Subcutaneous abdominal adipose tissue (tissue), 5 donors: ENCODE measurements at regions not wholly inside any gene's neighbourhood (a gene's known extent, or its start where the extent isn't known, plus 50 kb on each side); places are given as distances from the start of the nearest gene placed in this dataset.

Source experiments
- H3K27ac ChIP-seq: one replicate; pipeline ENCODE4 v1.7.0; 2013; ENCODE audit warnings: low read depth, mild to moderate bottlenecking, inconsistent platforms, low read length, moderate library complexity
- H3K27me3 ChIP-seq, 5 donors: one replicate each; pipeline ENCODE4 v1.7.0; 2013; ENCODE audit warnings: low read length in 5 of 5, inconsistent platforms in 1 of 5; ENCODE audit not compliant: control insufficient read depth in 5 of 5, insufficient read depth in 4 of 5
- H3K36me3 ChIP-seq, 5 donors: one replicate each; pipeline ENCODE4 v1.7.0; 2013; ENCODE audit warnings: low read length in 5 of 5; ENCODE audit not compliant: control insufficient read depth in 5 of 5, insufficient read depth in 5 of 5
- H3K4me1 ChIP-seq, 5 donors: one replicate each; pipeline ENCODE4 v1.7.0; 2013; ENCODE audit warnings: low read length in 5 of 5, mild to moderate bottlenecking in 3 of 5, moderate library complexity in 1 of 5; ENCODE audit not compliant: control insufficient read depth in 5 of 5, insufficient read depth in 5 of 5
- H3K4me3 ChIP-seq, 5 donors: one replicate each; pipeline ENCODE4 v1.7.0; 2013; ENCODE audit warnings: low read length in 5 of 5, low read depth in 1 of 5
- H3K9ac ChIP-seq, 5 donors: one replicate each; pipeline ENCODE4 v1.7.0; 2013; ENCODE audit warnings: low read length in 5 of 5, mild to moderate bottlenecking in 4 of 5, moderate library complexity in 3 of 5
- H3K9me3 ChIP-seq, 5 donors: one replicate each; pipeline ENCODE4 v1.7.0; 2013; ENCODE audit warnings: low read length in 5 of 5; ENCODE audit not compliant: control insufficient read depth in 5 of 5
- donor health status: healthy.
- donor health status: healthy.
- donor health status: healthy.
- donor health status: healthy.
- donor health status: healthy.

DNA sequence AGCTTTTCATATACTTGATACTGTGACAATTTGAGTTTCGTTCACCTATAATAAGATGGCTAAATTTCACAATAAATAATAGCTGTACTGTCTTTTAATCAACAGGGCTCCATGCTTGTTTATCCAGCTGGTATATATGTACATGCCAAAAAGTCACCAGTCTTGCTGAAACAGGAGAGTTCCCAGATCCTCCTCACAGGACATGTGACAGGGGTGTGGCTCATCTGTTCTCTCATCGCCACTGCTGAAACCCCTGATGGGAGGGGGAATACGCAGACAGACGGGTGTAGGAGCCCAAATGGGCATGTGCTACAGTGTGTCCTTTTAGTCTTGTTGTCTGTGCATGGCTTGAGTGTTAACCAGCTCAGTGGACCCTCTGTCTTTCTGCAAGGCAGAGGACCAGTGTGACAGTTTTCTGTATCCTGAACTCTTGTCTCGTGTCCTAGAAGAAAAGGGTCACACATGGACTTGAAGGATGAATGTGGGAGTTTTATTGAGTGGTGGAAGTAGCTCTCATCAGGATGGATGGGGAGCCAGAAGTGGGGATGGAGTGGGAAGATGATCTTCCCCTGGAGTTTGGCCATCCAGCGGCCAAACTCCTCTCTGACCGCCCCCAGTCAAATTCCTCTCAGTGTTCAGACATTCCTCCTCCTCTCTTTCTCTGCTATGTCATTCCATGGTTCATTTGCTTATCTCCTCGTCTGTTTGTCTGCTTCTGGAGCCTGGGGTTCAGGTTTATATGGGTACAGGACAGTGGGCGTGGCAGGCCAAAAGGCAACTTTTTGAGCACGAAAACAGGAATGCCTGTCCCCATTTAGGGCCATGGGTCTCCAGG is 113.1 kb upstream of the NECTIN3 start:
- no peaks in the 10 kb centered on the region for H3K36me3 ChIP-seq

DNA sequence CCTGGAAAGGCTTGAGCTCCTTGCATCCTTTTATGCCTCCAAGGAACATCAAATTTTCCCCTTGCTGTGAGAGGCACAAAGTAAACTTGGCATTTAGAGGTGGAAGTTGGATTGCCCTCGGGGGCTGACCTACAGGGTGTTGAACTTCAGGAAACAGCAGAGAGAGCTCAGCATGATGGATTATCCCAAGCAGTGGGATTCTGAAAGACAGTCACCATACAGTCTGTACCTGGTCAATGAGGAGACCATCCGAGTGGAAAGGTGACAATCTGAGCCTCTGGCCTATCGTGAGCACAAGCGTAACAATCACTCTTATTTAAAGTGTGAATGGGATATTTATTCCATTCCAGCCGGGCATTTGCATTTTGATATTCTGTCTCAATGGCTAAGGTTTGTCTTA is 105.6 kb upstream of the NECTIN3 start:
- peaks cover 0 to 18% (median 16%) of the 10 kb centered on the region in 5 donors for H3K9me3 ChIP-seq
- no peaks in the 10 kb centered on the region for H3K36me3 ChIP-seq
- H3K27me3 ChIP-seq, result no peaks in the 10 kb centered on the region
- no peaks in the 10 kb centered on the region for H3K4me1 ChIP-seq
- no peak overlapping the region for H3K9ac ChIP-seq
- no peak overlapping the region for H3K4me3 ChIP-seq
- no peak overlapping the region for H3K27ac ChIP-seq

More for the DNA sequence above, 113.1 kb upstream of the NECTIN3 start:
- no peaks in the 10 kb centered on the region for H3K9me3 ChIP-seq
- no peaks in the 10 kb centered on the region for H3K27me3 ChIP-seq
- H3K9ac ChIP-seq, result no peak overlapping the region
- no peaks in the 10 kb centered on the region for H3K4me1 ChIP-seq
- no peak overlapping the region for H3K4me3 ChIP-seq
- H3K27ac ChIP-seq, result no peak overlapping the region

DNA sequence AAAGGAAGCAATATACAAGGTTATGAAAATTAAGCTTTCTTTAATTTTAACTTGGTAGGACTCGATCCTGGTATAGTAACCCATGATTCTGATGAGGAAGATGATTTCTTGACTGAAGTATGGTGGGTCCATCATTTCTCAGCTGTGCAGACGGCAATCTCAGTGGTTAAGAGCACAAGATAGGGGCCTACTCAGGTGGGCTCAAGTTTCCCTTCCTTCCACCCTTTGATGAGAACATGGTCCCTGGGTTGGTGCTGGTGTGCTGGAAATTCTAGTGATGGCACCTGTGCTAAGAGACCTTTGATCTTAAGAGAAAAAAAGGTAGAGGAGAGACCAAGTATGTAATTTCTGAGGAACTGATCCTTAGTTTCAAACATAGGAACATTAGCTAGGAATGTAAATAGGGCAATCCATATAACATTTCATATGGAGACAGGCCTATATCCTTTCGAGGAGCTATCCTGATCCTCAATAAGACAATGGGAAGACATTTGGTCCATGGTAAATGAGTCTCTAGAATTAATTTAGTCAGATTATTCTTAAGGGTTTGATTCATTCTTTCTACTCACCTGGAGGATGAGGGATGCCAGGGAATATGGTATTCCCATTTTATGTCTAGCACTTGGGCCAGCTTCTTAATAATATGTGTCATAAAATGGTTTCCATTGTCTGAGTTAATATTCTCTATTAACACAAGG is 104.5 kb upstream of the NECTIN3 start:
- H3K27ac ChIP-seq, result no peak overlapping the region
- peaks cover 0 to 20% (median 16%) of the 10 kb centered on the region in 5 donors for H3K9me3 ChIP-seq

DNA sequence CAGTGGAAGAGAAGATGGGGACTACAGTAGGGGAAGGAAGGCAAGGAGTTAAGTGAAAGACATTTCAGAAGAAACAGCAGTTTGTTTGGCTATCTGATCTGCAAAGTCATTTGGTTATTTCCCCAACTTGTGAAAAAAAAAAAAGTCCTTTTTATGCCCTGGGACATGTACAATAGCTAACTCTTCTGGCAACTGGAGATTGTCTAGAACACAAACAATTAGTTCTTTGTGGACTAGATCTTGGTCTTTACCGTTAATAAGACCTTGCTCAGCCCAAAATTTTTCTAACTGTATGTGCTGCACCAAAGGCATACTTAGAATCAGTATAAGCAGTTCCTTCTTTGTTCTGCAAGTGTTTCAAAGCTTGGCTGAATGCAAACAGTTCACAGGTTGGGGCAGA is 103.5 kb upstream of the NECTIN3 start:
- peaks cover 0 to 20% (median 16%) of the 10 kb centered on the region in 5 donors for H3K9me3 ChIP-seq
- H3K27ac ChIP-seq, result no peak overlapping the region
- no peak overlapping the region for H3K9ac ChIP-seq
- H3K4me1 ChIP-seq, result no peaks in the 10 kb centered on the region
- H3K4me3 ChIP-seq, result no peak overlapping the region
- H3K27me3 ChIP-seq, result no peaks in the 10 kb centered on the region
- H3K36me3 ChIP-seq, result no peaks in the 10 kb centered on the region

More for the DNA sequence above, 104.5 kb upstream of the NECTIN3 start:
- no peaks in the 10 kb centered on the region for H3K4me1 ChIP-seq
- no peak overlapping the region for H3K4me3 ChIP-seq
- H3K36me3 ChIP-seq, result no peaks in the 10 kb centered on the region
- no peaks in the 10 kb centered on the region for H3K27me3 ChIP-seq
- H3K9ac ChIP-seq, result no peak overlapping the region

DNA sequence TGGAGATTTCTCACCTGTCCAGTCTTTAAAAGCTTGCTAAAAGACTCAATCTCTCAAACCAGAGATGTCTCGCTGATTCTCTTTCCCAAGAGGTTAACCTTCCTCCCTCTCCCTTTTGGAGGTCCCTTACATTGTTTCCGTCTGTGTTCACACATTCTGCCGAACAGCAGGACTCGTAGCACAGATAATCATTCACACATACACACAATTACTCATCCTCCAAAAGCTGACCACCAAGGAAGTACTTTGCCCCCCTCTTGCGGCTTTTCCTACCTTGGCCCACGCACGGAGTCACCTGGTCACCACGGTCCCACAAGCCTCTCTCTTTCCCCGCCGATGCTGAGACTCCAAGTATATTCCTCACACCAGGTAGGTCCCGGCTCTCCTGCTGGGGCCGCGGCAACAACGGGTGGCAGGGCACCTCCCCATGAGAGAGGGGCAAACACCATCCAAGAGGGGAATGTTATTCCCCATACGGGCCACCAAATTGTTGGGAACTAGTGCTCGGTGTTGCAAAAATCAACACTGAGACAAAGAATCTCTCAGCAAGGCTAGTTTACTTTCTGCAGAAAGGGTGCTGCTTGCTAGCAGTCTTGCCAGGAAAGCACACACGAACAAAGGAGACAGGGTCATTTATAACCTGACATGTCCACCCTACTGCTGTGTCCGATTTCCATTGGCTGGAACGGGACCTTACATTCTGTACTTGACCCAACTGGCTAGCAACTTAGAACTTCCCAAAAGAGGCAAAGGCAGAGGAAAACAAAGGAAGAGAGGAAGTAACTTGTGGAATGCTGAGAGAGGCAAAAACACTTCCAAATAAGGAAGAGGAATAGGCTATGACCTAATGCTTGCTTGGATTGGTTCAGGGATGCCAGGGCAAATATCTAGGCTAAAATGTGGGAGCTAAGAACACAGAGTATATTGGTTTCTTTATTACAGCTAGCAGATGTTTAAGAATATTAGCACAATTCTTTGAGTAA is 102.1 kb upstream of the NECTIN3 start:
- Histone ChIP-seq H3K27me3 (no peaks in the 10 kb centered on the region), H3K27ac (no peak overlapping the region), H3K36me3 (no peaks in the 10 kb centered on the region)

DNA sequence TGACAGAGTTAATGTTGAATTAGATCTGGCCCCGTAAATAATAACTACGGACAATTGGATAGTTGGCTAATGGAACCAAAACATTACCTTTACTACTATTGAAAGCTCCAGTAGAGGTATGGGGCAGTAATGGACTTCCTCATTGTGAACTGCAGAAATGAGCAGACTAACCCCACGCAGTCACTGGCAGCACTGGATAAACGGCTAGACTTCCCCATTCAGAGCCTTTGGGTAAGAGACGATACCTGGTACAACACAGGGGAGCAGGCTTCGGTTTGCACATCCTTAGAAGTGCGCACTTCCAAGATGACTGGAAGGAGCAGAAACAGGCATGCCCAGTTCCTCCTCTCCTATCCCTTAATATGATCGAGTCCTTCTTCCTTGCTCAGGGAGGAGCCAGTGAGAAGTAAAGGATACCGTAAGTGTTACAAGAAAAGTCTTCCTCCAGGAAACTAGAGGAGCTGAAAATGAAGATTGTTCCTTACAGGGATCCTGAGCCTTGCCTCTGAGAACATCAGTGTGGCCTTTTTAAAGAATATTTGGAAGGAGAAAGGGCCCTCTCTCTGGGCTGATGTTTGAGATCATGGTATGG is 100.5 kb upstream of the NECTIN3 start:
- Histone ChIP-seq H3K4me3 (no peak overlapping the region), H3K36me3 (no peaks in the 10 kb centered on the region), H3K9me3 (peaks cover 0 to 15% (median 12%) of the 10 kb centered on the region in 5 donors), H3K27me3 (no peaks in the 10 kb centered on the region), H3K27ac (no peak overlapping the region), H3K9ac (no peak overlapping the region), H3K4me1 (no peaks in the 10 kb centered on the region)

More for the DNA sequence above, 102.1 kb upstream of the NECTIN3 start:
- Histone ChIP-seq H3K4me3 (peak overlapping the region in 1 of 5 donors; percentile 0), H3K4me1 (no peaks in the 10 kb centered on the region), H3K9me3 (peaks cover 0 to 17% (median 14%) of the 10 kb centered on the region in 5 donors), H3K9ac (no peak overlapping the region)

DNA sequence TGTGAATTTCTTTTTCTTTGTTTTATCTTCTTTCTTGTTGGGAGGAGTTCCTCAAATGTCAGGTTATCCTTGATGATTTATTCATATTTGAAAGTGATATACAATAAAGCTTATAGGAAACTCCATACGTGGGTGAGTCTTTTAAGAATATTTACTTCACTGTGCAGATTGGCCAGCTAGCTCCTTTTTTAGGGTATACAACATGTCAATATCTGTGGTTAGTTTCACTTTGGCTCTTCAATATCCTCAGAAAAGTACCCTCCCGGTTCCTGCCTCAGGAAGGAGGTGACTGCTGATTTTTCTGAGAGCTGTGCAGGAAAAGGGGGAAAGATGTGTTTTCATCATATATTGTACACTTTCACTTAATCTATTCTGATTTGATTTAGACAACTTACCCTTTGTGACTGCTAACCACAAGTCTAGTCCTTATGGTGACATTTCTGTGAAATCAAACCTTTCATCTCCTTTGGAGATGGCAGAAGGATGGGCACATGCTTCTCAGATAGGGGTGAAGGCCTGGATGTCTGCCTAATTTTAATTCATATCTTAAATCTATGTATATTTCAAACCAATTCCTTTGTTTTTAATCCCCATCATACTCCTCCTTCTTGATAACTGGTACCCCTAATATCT is 98.2 kb upstream of the NECTIN3 start:
- Histone ChIP-seq H3K27me3 (no peaks in the 10 kb centered on the region), H3K9ac (no peak overlapping the region), H3K36me3 (no peaks in the 10 kb centered on the region), H3K9me3 (peaks cover 0 to 13% (median 12%) of the 10 kb centered on the region in 5 donors), H3K4me1 (no peaks in the 10 kb centered on the region), H3K4me3 (no peak overlapping the region), H3K27ac (no peak overlapping the region)

DNA sequence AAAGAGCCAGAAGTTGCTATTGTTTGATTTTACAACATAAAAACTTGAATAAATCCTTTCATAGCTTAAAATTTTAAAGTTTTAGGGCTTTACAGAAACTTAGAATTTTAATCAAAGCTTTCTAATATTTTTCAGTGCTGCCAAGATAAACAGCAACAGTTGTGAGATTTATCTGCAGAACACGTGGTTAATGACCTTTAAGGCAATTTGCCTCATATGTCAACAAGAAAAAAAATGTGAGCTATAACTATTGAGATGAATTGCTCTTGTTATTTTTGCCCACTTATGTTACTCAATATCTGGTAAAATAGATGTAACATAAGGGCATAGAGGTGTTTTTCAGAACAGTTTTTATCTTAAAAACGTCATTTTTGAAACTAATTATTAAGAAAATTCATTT is 96.7 kb upstream of the NECTIN3 start:
- H3K9me3 ChIP-seq, result peaks cover 0 to 4% (median 2%) of the 10 kb centered on the region in 5 donors

More for the DNA sequence above, 96.7 kb upstream of the NECTIN3 start:
- H3K27ac ChIP-seq, result no peak overlapping the region
- no peak overlapping the region for H3K9ac ChIP-seq
- no peaks in the 10 kb centered on the region for H3K4me1 ChIP-seq
- H3K27me3 ChIP-seq, result no peaks in the 10 kb centered on the region
- no peaks in the 10 kb centered on the region for H3K36me3 ChIP-seq
- H3K4me3 ChIP-seq, result no peak overlapping the region
